ENCODE measurements at regions not wholly inside any gene's neighbourhood (a gene's known extent, or its start where the extent isn't known, plus 50 kb on each side); places are given as distances from the start of the nearest gene placed in this dataset.
"Not testable (repeated sequence)": the region's sequence is repeated elsewhere in the genome, so short reads cannot be mapped to it uniquely, and the experiment has no call there.

- no peak overlapping the region for H3K4me3 ChIP-seq (ENCODE audit: low read depth, low read length)
- no peak for TF ChIP-seq CTCF (conservative IDR thresholded peaks at IDR 0.05; ENCODE audit: low read depth, low read length)
- DNase-seq (ENCODE audit: low read depth): no peak
Measured at GRCh38 chr2:42978175-42978886, 185.9 kb upstream of the HAAO start.

GRCh38 chr2:42977270-42978174 lies 185.1 kb upstream of the HAAO start:
- DNase-seq (ENCODE audit: low read depth): no peak
- TF ChIP-seq CTCF (conservative IDR thresholded peaks at IDR 0.05; ENCODE audit: low read depth, low read length): no peak
- H3K4me3 ChIP-seq (ENCODE audit: low read depth, low read length): no peak overlapping the region

DNA sequence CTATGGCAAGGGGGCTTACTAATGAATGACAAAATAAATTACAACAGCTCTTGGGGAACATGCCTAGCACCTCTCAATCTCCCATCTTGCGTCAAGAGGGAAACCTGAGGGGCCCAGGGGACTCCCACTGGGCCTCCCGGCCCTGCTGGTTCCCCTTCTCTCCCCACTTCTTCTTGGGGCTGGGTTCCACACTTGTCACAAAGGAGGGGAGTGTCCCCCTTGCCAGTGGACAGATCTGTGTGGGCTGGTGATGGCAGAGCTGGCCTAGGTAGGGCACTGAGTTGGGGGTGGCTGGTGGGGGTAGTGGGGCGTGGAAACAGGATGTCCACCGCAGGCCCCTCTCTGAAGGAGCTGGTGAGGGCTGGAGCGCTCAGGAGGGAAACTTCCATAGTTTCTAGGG lies 184.0 kb upstream of the HAAO start:
- H3K4me3 ChIP-seq (ENCODE audit: low read depth, low read length): no peak overlapping the region
- no peak for TF ChIP-seq CTCF (conservative IDR thresholded peaks at IDR 0.05; ENCODE audit: low read depth, low read length)
- no peak for DNase-seq (ENCODE audit: low read depth)

- peak overlapping the region; percentile 55 for H3K4me3 ChIP-seq (ENCODE audit: low read depth, low read length)
- peak; percentile 69 for DNase-seq (ENCODE audit: low read depth)
- TF ChIP-seq CTCF (conservative IDR thresholded peaks at IDR 0.05; ENCODE audit: low read depth, low read length): peak; percentile 90
Measured at GRCh38 chr2:42974721-42975717, 182.6 kb upstream of the HAAO start.

DNA sequence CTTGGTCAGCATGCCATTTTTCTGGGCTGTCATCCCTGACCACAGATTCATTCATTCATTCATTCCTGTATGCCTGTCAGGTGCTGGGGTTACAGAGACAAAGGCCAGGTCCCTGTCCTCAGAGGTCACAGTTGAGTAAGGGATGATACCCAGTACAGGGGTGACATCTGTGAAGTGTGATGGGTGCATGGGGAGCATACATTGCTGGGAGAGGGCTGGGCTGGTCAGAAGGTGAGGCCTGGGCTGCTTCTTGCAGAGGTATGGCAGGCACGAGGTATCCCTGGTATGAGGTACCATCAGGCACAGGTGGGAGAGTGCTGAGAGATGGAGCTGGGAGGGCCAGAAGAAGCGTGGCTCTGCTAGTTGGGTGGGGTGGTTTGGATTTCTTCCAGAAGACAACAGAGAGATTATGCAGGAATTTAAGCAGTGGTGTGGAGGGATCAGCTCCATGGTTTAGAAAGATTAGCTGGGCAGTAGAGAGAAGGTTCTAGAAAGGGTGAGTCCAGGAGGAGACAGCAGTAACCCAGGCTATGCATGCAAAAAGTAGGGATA lies 181.9 kb upstream of the HAAO start:
- H3K4me3 ChIP-seq (ENCODE audit: low read depth, low read length): no peak overlapping the region
- DNase-seq (ENCODE audit: low read depth): no peak
- TF ChIP-seq CTCF (conservative IDR thresholded peaks at IDR 0.05; ENCODE audit: low read depth, low read length): no peak

- DNase-seq (ENCODE audit: low read depth): no peak
- no peak overlapping the region for H3K4me3 ChIP-seq (ENCODE audit: low read depth, low read length)
- TF ChIP-seq CTCF (conservative IDR thresholded peaks at IDR 0.05; ENCODE audit: low read depth, low read length): no peak
Measured at GRCh38 chr2:42973726-42974125, 181.3 kb upstream of the HAAO start.

- not testable (repeated sequence) for H3K4me3 ChIP-seq (ENCODE audit: low read depth, low read length); DNase-seq (ENCODE audit: low read depth)
Measured at GRCh38 chr2:42972933-42973516, 180.6 kb upstream of the HAAO start.

All from choroid plexus epithelial cell (primary cell).